ENCODE measurements at regions not wholly inside any gene's neighbourhood (a gene's known extent, or its start where the extent isn't known, plus 50 kb on each side); places are given as distances from the start of the nearest gene placed in this dataset.

GRCh38 chr13:58187881-58188280 lies 556.3 kb downstream of the PCDH17 start:
- no peak for DNase-seq (ENCODE audit: low read depth)

GRCh38 chr13:58190577-58190976 lies 559.0 kb downstream of the PCDH17 start:
- DNase-seq (ENCODE audit: low read depth): no peak

GRCh38 chr13:58191754-58192153 lies 560.2 kb downstream of the PCDH17 start:
- DNase-seq (ENCODE audit: low read depth): no peak

- no peak for DNase-seq (ENCODE audit: low read depth)
Observed at GRCh38 chr13:58202099-58202498, 570.6 kb downstream of the PCDH17 start.

GRCh38 chr13:58207501-58207900 lies 576.0 kb downstream of the PCDH17 start:
- no peak for DNase-seq (ENCODE audit: low read depth)

GRCh38 chr13:58235454-58235853 lies 603.9 kb downstream of the PCDH17 start:
- DNase-seq (ENCODE audit: low read depth): no peak

- no peak for DNase-seq (ENCODE audit: low read depth)
Observed at GRCh38 chr13:58238972-58239773, 607.6 kb downstream of the PCDH17 start.

- no peak for DNase-seq (ENCODE audit: low read depth)
Observed at GRCh38 chr13:58239774-58240268, 608.3 kb downstream of the PCDH17 start.

GRCh38 chr13:58247080-58247479 lies 615.5 kb downstream of the PCDH17 start:
- no peak for DNase-seq (ENCODE audit: low read depth)

- DNase-seq (ENCODE audit: low read depth): no peak
Observed at GRCh38 chr13:58254943-58255342, 623.4 kb downstream of the PCDH17 start.

- no peak for DNase-seq (ENCODE audit: low read depth)
Observed at GRCh38 chr13:58266271-58266670, 634.7 kb downstream of the PCDH17 start.

GRCh38 chr13:58298556-58299135 lies 667.1 kb downstream of the PCDH17 start:
- no peak for DNase-seq (ENCODE audit: low read depth)

GRCh38 chr13:58300224-58300623 lies 668.7 kb downstream of the PCDH17 start:
- DNase-seq (ENCODE audit: low read depth): no peak

- DNase-seq (ENCODE audit: low read depth): no peak
Observed at GRCh38 chr13:58300974-58301681, 669.6 kb downstream of the PCDH17 start.

GRCh38 chr13:58302349-58302748 lies 670.8 kb downstream of the PCDH17 start:
- no peak for DNase-seq (ENCODE audit: low read depth)

GRCh38 chr13:58306062-58306461 lies 674.5 kb downstream of the PCDH17 start:
- DNase-seq (ENCODE audit: low read depth): no peak

GRCh38 chr13:58313219-58313618 lies 681.7 kb downstream of the PCDH17 start:
- DNase-seq (ENCODE audit: low read depth): no peak

- no peak for DNase-seq (ENCODE audit: low read depth)
Observed at GRCh38 chr13:58318495-58319167, 687.1 kb downstream of the PCDH17 start.

GRCh38 chr13:58324161-58324560 lies 692.6 kb downstream of the PCDH17 start:
- DNase-seq (ENCODE audit: low read depth): no peak

GRCh38 chr13:58329746-58330145 lies 698.2 kb downstream of the PCDH17 start:
- no peak for DNase-seq (ENCODE audit: low read depth)

GRCh38 chr13:58340895-58341294 lies 709.4 kb downstream of the PCDH17 start:
- DNase-seq (ENCODE audit: low read depth): no peak

GRCh38 chr13:58341318-58341717 lies 709.8 kb downstream of the PCDH17 start:
- no peak for DNase-seq (ENCODE audit: low read depth)
